Ammon's horn (tissue), 1 donor: ENCODE measurements at regions not wholly inside any gene's neighbourhood (a gene's known extent, or its start where the extent isn't known, plus 50 kb on each side); places are given as distances from the start of the nearest gene placed in this dataset.

Experiments used
- DNase-seq: peaks from one replicate; pipeline ENCODE4 v3.0.0-alpha.2; 2016; ENCODE audit warnings: low spot score

GRCh38 chr9:20042128-20042711 is 253.4 kb upstream of the SLC24A2 start:
- DNase-seq, result no peak

- no peak for DNase-seq
Observed at GRCh38 chr9:20041697-20042081, 252.9 kb upstream of the SLC24A2 start.

DNA sequence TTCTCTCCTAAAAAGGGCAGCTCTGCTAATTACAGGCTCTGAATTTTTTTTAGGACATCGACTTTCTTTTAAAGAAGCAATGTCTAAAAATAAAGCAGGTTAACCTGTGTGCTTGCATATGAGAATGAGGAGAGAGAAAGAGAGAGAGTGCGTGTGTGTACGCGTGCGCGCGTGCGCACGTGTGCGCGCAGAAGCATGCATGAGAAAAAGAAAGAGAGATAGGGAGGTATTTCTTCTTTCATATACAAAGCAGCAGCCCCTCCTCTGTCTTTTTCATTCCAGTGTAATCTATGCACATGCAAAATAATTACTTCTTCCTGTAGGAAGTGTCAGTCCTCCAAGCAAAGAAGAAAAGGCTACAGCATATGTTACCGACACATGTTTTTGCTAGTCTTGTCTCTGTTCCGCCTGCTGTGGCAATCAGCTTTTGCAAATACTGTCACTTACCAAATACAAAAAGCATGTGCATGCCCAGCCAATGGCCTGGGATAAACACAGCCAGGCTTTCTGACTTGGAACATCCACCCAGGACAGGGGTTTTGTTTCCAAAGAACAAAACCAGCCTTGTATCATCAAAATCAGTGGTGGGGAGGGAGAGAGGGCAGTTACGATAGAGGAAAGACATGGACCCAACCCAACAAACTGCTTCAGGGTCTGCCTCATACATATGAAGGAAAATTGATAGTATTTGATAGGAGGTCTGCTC is 252.3 kb upstream of the SLC24A2 start:
- DNase-seq, result peak; percentile 84

DNA sequence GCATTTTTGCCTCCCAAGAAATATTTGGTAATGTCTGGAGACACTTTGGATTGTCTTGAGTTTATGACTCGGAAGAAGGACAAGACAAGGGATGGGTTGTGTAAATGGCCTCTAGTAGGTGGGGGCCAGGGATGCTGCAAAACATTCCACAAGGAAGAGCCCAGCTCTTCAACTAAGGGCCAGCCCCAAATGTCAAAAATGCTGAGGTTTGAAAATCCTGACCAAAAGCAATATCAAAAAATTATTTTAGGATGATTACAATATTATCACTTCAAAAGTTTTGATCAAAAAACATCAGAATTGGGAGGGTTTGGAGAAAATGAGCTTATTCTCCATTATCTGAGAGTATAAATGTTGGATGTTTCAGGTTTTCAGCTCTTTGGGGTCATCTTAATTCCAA is 248.9 kb upstream of the SLC24A2 start:
- DNase-seq, result no peak

GRCh38 chr9:20033511-20033910 is 244.7 kb upstream of the SLC24A2 start:
- no peak for DNase-seq

DNA sequence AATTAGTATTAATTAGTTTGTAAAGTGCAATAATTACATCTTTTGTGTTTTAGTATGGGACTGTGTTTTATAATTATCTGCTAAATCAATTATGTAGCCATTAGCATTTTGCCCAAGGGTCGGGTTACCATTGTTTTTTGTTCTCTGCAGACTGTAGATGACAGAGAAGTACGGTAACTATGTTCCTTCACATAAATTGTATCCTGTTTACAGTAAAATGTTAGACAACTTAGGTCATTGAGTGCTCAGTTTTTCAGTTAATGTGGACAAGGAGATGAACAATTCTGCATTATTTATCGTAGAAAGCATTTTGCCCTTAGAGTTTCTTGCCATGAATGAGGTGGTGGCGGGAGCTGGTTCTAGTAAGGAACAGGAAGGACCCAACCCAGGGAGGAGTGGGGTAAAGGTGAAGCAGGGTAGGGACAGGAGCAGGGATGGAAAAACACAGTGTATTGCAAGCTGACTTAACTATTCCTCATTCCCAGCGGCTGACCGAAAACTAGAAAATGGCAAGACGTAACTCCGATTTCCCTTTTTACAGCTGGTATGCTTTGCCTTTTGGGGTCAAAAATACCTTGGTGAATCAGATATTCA is 243.7 kb upstream of the SLC24A2 start:
- no peak for DNase-seq

- DNase-seq, result no peak
Observed at GRCh38 chr9:20031836-20032235, 243.0 kb upstream of the SLC24A2 start.

- no peak for DNase-seq
Observed at GRCh38 chr9:20030671-20031070, 241.8 kb upstream of the SLC24A2 start.

- DNase-seq, result no peak
Observed at GRCh38 chr9:20030221-20030620, 241.4 kb upstream of the SLC24A2 start.

- no peak for DNase-seq
Observed at GRCh38 chr9:20028849-20029231, 240.0 kb upstream of the SLC24A2 start.

DNA sequence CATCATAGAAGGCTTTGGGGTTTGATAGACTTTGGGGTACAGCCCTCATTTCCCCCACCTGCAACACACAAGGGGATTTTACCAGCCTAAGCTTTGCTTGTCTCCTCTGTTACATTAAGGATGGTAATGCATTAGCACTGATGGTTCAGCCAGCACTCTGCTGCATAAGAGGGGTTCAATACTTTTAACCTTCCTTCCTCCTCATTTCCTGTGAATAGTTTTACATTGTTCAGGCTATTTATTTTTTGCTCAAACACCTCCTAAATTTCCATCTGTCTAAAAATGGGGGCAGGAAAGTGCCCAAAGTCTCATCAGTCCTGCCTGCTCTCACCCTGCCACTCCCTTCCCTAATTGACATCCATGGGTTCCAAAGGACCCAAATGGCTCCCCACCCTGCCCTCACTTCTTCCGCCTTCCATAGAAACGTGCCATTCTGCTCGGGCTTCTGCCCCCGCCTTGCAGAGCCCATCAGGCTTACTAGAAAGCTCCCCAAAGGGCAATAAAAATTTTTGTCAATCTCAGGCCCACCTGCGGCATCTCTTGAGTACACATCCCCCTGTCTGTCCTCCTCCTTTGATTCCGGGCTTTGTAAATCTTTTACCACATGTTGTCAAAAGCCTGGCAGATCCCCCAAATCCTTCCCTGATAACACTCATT is 239.5 kb upstream of the SLC24A2 start:
- no peak for DNase-seq

DNA sequence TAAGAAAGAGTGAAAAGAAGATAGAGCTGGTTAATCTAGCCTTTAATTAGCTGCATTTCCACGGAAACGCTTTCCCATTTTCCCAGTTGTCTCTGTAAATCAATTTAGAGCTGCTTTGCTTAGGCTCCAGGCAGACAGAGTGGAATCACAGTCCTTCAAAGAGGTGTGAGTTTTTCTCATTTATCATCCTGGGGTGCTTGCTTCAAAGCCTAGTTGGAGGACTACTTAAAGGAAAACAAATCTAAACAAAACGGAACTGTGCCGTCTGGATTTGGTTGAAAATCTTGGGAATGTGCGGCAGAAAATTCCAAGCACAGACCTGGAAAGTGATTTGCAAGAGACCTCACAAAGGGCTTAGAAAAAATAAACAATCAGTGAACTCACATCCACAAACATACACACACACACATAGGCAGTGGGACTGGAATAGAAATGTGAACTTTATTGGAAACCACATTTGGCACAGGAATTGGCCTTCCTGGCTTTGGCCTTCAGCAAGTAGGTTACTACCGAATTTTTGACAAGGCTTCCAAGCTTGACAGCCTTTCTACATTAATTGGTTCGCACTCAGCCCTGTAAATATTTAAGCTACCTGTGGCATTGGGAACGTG is 235.2 kb upstream of the SLC24A2 start:
- DNase-seq, result no peak

DNA sequence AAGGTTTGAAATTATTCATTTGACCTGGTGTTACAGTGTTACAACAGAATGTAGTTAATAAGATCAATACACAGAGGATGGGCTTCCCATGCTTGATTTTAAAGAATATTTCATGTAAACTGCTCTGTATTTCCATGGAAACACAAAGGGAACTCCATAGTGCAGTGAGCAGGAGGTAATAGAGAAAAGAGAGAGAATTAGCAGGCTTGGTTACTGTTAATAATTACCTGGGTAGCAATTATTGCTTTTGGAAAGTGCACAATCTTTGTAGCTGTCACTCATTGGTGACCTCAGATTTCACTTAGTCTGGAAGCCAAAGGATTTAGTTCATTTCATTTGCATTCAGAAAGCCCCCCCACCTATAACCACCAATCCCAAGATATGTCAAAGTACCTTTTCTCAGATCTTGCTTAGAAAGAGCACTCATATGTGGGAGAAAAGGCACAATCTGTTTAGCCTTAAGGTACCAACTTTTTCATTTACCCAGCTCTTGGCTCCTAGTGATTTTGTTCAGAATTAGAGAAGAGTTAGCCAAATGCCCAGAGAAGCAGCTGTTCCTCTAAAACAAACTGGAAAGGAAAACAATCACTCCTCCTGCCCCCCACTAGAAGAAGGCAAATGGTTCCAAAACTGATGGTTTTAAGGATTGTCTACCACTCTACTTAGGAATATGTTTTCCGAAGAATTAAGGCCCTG is 234.5 kb upstream of the SLC24A2 start:
- no peak for DNase-seq

DNA sequence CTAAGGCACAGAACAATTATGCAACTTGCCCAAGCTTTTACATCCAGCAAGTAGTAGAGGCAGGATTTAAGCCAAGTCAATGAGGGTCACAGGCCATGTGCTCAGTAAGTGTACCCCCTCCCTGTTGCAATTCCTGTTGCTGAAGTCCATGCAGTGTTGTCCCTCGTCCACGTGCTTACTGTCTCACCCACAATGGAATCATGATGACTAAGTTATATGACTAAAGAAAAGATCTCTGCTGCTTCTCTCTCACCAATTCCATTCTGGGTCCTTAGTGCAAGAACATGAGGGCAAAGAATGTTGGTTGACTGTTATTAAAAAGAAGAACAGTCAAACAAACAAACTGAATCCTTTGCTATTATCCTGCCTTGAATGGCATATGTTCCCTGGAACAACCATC is 233.6 kb upstream of the SLC24A2 start:
- no peak for DNase-seq

- DNase-seq, result no peak
Observed at GRCh38 chr9:20016611-20017010, 227.8 kb upstream of the SLC24A2 start.

DNA sequence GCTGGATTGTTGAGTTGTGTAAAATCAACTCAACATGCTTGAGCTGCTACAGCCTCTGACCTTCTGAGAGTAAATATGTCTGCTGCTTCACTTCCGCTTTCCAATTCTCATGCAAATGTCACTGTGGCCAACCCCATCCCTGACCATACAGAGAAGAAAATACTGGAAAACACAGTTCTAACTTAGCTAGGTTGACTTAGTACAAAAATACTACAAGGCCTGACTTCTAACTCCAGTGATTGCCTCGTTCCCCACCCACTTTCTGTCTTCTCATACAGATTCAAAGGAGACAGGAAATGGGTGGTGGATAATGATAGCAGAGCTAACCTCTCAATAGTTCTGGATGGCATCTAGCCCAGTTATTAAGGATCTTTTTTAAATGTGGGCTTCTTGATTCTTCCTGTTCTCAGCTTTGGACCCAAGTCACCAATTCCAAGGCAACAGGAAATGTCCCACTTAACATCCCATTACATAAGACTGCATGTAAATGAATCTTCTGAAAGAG is 226.6 kb upstream of the SLC24A2 start:
- no peak for DNase-seq

GRCh38 chr9:20014168-20014567 is 225.3 kb upstream of the SLC24A2 start:
- DNase-seq, result no peak

- DNase-seq, result no peak
Observed at GRCh38 chr9:20012232-20012631, 223.4 kb upstream of the SLC24A2 start.

GRCh38 chr9:20009606-20010005 is 220.8 kb upstream of the SLC24A2 start:
- DNase-seq, result no peak

DNA sequence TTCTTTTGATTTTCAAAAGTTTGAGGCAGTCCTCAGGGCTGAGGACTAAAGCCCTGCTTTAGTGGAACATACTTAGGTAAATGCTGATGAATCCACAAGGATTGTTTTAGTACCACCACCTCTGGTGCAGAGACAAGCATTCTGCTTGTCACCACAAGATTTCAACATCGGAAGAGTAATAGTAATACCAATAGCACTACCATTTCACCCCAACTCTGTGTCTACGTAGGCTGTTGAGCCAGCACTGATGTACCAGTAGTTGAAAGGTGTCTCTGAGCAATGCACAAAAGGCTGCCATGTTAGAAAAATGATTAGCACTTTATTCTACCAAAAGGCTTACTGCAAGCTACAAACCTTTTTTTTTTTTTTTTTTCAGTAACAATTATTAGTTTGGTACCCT is 213.2 kb upstream of the SLC24A2 start:
- no peak for DNase-seq

- DNase-seq, result no peak
Observed at GRCh38 chr9:20001058-20001457, 212.2 kb upstream of the SLC24A2 start.

GRCh38 chr9:19999491-20000057 is 210.7 kb upstream of the SLC24A2 start:
- no peak for DNase-seq
